Smooth muscle cell (in vitro differentiated cells): ENCODE measurements at regions not wholly inside any gene's neighbourhood (a gene's known extent, or its start where the extent isn't known, plus 50 kb on each side); places are given as distances from the start of the nearest gene placed in this dataset.

Source experiments
- DNase-seq: peaks from one replicate; lab custom pipeline; 2025; ENCODE audit not compliant: unreplicated experiment; lab: John Stamatoyannopoulos, UW
- H2AFZ ChIP-seq: fragments of 200-600 bp; sonication (generic); 2 replicates; pipeline ENCODE4 v1.6.0; 2016; ENCODE audit warnings: antibody characterized with exemption, low read depth, mild to moderate bottlenecking
- H3F3A ChIP-seq: fragments of 200-600 bp; sonication (generic); 2 replicates; pipeline ENCODE4 v1.6.0; 2017; ENCODE audit warnings: antibody characterized with exemption, low read depth
- H3K27ac ChIP-seq: fragments of 200-600 bp; sonication (generic); 2 replicates; pipeline ENCODE4 v1.5.1; 2016; ENCODE audit warnings: low read depth, mild to moderate bottlenecking
- H3K27me3 ChIP-seq: fragments of 200-600 bp; sonication (generic); 2 replicates; pipeline ENCODE4 v1.6.1; 2016; ENCODE audit warnings: low read depth, mild to moderate bottlenecking
- H3K36me3 ChIP-seq: fragments of 200-600 bp; sonication (generic); 2 replicates; pipeline ENCODE4 v1.5.1; 2016; ENCODE audit warnings: low read depth
- H3K4me1 ChIP-seq: fragments of 200-600 bp; sonication (generic); 2 replicates; pipeline ENCODE4 v1.5.1; 2016; ENCODE audit warnings: low read depth
- H3K4me2 ChIP-seq: fragments of 200-600 bp; sonication (generic); 2 replicates; pipeline ENCODE4 v1.6.0; 2016; ENCODE audit warnings: mild to moderate bottlenecking
- H3K4me3 ChIP-seq: fragments of 200-600 bp; sonication (generic); 2 replicates; pipeline ENCODE4 v1.5.1; 2016; ENCODE audit warnings: mild to moderate bottlenecking
- H3K79me2 ChIP-seq: fragments of 200-600 bp; sonication (generic); 2 replicates; pipeline ENCODE4 v1.6.0; 2016; ENCODE audit warnings: low read depth, mild to moderate bottlenecking
- H3K9ac ChIP-seq: fragments of 200-600 bp; sonication (generic); 2 replicates; pipeline ENCODE4 v1.6.0; 2016; ENCODE audit warnings: low read depth
- H3K9me3 ChIP-seq: fragments of 200-600 bp; sonication (generic); replicated peaks from 2 replicates; pipeline ENCODE4 v1.5.1; 2016; ENCODE audit warnings: low read depth
- H4K20me1 ChIP-seq: fragments of 200-600 bp; sonication (generic); 2 replicates; pipeline ENCODE4 v1.6.0; 2016; ENCODE audit warnings: low read depth
- WGBS: methylation state at CpG from one replicate; pipeline ENCODE4 v1.1.7; 2016; ENCODE audit warnings: low lambda C conversion rate; 5-methylcytosine and 5-hydroxymethylcytosine counted together
- TF ChIP-seq, protein P1 (sequence below): fragments of 200-600 bp; sonication (generic); IDR thresholded peaks from 2 replicates; pipeline ENCODE4 v1.5.1; 2017; ENCODE audit warnings: borderline replicate concordance, mild to moderate bottlenecking, antibody characterized with exemption; ENCODE audit not compliant: insufficient read depth, poor library complexity, severe bottlenecking

DNA sequence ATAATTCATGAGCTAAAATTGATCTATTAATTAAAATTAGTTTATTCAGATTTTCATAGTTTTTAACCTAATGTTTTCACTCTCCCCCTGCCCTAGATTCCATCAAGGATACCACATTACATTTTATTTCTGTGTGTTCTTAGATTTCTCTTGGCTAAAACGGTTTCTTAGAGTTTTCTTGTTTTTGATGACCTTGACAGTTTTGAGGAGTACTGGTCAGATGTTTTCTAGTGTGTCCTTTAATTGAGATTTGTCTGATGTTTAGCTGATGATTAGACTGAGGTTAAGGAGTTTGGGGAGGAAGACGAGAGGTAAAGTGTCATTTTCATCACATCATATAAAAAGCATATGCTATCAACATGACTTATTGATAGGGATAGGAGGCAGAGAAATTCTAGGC is 475.9 kb downstream of the SQOR start:
- DNase-seq, result no peak
- no peak overlapping the region for H3K4me2 ChIP-seq
- TF ChIP-seq, protein P1, sequence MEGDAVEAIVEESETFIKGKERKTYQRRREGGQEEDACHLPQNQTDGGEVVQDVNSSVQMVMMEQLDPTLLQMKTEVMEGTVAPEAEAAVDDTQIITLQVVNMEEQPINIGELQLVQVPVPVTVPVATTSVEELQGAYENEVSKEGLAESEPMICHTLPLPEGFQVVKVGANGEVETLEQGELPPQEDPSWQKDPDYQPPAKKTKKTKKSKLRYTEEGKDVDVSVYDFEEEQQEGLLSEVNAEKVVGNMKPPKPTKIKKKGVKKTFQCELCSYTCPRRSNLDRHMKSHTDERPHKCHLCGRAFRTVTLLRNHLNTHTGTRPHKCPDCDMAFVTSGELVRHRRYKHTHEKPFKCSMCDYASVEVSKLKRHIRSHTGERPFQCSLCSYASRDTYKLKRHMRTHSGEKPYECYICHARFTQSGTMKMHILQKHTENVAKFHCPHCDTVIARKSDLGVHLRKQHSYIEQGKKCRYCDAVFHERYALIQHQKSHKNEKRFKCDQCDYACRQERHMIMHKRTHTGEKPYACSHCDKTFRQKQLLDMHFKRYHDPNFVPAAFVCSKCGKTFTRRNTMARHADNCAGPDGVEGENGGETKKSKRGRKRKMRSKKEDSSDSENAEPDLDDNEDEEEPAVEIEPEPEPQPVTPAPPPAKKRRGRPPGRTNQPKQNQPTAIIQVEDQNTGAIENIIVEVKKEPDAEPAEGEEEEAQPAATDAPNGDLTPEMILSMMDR, result no peak
- no peaks in the 10 kb centered on the region for H3K79me2 ChIP-seq
- H3K9me3 ChIP-seq, result no peaks in the 10 kb centered on the region
- WGBS, result 90% methylated on average over 2 of the region's 2 CpGs
- H4K20me1 ChIP-seq, result no peaks in the 10 kb centered on the region
- no peaks in the 10 kb centered on the region for H3K4me1 ChIP-seq
- H3K4me3 ChIP-seq, result no peak overlapping the region
- no peaks in the 10 kb centered on the region for H3F3A ChIP-seq
- no peak overlapping the region for H3K27ac ChIP-seq
- no peaks in the 10 kb centered on the region for H3K27me3 ChIP-seq
- no peaks in the 10 kb centered on the region for H3K36me3 ChIP-seq
- no peak overlapping the region for H2AFZ ChIP-seq
- H3K9ac ChIP-seq, result no peak overlapping the region

- no peak overlapping the region for H3K4me3 ChIP-seq
- H3F3A ChIP-seq, result no peaks in the 10 kb centered on the region
- H3K9me3 ChIP-seq, result no peaks in the 10 kb centered on the region
- H3K9ac ChIP-seq, result no peak overlapping the region
- no peaks in the 10 kb centered on the region for H3K79me2 ChIP-seq
- no peak overlapping the region for H3K27ac ChIP-seq
- H3K4me1 ChIP-seq, result no peaks in the 10 kb centered on the region
- H4K20me1 ChIP-seq, result no peaks in the 10 kb centered on the region
- H2AFZ ChIP-seq, result no peak overlapping the region
- DNase-seq, result no peak
- no peaks in the 10 kb centered on the region for H3K36me3 ChIP-seq
- no peaks in the 10 kb centered on the region for H3K27me3 ChIP-seq
- TF ChIP-seq, protein P1, result no peak
- 73% methylated on average over 3 of the region's 3 CpGs for WGBS
- H3K4me2 ChIP-seq, result no peak overlapping the region
These were observed 476.9 kb downstream of the SQOR start for GRCh38 chr15:46111730-46112129.

- no peak for DNase-seq
- Histone ChIP-seq H3K4me3 (no peak overlapping the region), H3K4me1 (no peaks in the 10 kb centered on the region), H3K27ac (no peak overlapping the region), H3K79me2 (no peaks in the 10 kb centered on the region), H3K27me3 (no peaks in the 10 kb centered on the region), H3K9ac (no peak overlapping the region), H2AFZ (no peak overlapping the region), H4K20me1 (no peaks in the 10 kb centered on the region), H3K9me3 (no peaks in the 10 kb centered on the region), H3K4me2 (no peak overlapping the region), H3K36me3 (no peaks in the 10 kb centered on the region), H3F3A (no peaks in the 10 kb centered on the region)
- TF ChIP-seq, protein P1, result no peak
These were observed 482.2 kb downstream of the SQOR start for GRCh38 chr15:46117071-46117470.

DNA sequence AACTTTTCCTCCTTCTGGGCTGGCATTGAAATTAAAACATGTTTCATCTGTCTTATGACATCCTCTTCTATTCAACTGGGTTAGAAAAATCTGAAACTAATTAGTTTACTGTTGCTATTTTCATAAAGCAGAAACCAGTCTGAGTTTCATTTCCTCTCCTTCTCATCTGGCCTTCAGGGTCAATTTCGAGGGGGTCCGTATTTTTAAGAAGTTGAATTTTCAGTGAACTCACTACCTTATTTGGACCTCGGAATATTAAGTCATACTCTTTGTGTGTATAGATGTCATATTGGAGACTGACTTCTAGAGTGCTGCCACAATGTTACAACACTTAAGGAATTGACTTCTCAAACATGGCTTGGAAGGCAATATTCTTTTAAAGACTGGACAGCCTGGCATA is 485.9 kb downstream of the SQOR start:
- no peaks in the 10 kb centered on the region for H4K20me1 ChIP-seq
- no peaks in the 10 kb centered on the region for H3K79me2 ChIP-seq
- H3K27me3 ChIP-seq, result no peaks in the 10 kb centered on the region
- no peaks in the 10 kb centered on the region for H3K4me1 ChIP-seq
- 94% methylated on average over 3 of the region's 3 CpGs for WGBS
- H3K4me3 ChIP-seq, result no peak overlapping the region
- H3K27ac ChIP-seq, result no peak overlapping the region
- H3K9ac ChIP-seq, result no peak overlapping the region
- TF ChIP-seq, protein P1, result no peak
- no peaks in the 10 kb centered on the region for H3K36me3 ChIP-seq
- no peak for DNase-seq
- H3K4me2 ChIP-seq, result no peak overlapping the region
- no peak overlapping the region for H2AFZ ChIP-seq
- H3K9me3 ChIP-seq, result no peaks in the 10 kb centered on the region
- H3F3A ChIP-seq, result no peaks in the 10 kb centered on the region
